Mucosa of descending colon (tissue), 3 donors: ENCODE measurements at regions not wholly inside any gene's neighbourhood (a gene's known extent, or its start where the extent isn't known, plus 50 kb on each side); places are given as distances from the start of the nearest gene placed in this dataset.

Experiments used
- ATAC-seq: fragments of 200-7000 bp; cut with Tn5 transposase; one replicate; pipeline ENCODE4 v1.9.1; 2020; ENCODE audit warnings: mild to moderate bottlenecking, moderate library complexity
- DNase-seq, 3 donors: peaks; one replicate each; pipeline ENCODE4 v3.0.0-alpha.2; 2020
- H3K36me3 ChIP-seq: fragments of 200-600 bp; one replicate; pipeline ENCODE4 v1.8.0; 2021; ENCODE audit warnings: low read depth, mild to moderate bottlenecking
- H3K4me1 ChIP-seq: fragments of 200-600 bp; one replicate; pipeline ENCODE4 v1.8.0; 2021; ENCODE audit warnings: low read depth, mild to moderate bottlenecking
- H3K4me3 ChIP-seq: fragments of 200-600 bp; one replicate; pipeline ENCODE4 v1.8.0; 2021; ENCODE audit warnings: mild to moderate bottlenecking
- H3K9me3 ChIP-seq: fragments of 200-600 bp; one replicate; pipeline ENCODE4 v1.8.0; 2021; ENCODE audit warnings: mild to moderate bottlenecking
- intact Hi-C, 2 donors: fragments of 100-400 bp; cut with DNase I in 1 of 2; cut with micrococcal nuclease in 1 of 2; formaldehyde crosslinking; loops; one replicate each; pipeline versions ENCODE4 v1.11.0 to v1.11.1; 2022; cut with DNase I, micrococcal nuclease
- TF ChIP-seq, protein P1 (sequence below): fragments of 200-600 bp; IDR thresholded peaks from one replicate; pipeline ENCODE4 v1.8.0; 2022; ENCODE audit warnings: antibody characterized with exemption, mild to moderate bottlenecking
- donor health status: DM: no; HTN: no; CAD: no; lungs with moderate emphysema.
- donor health status: DM: no; HTN: no; CAD: no.
- donor health status: DM: no; HTN: yes; CAD: no.

GRCh38 chr5:111933086-111933485 lies 176.1 kb upstream of the NREP start:
- DNase-seq (no peak), ATAC-seq (no peak)
- Histone ChIP-seq H3K4me3 (no peak overlapping the region), H3K4me1 (no peaks in the 10 kb centered on the region), H3K9me3 (no peaks in the 10 kb centered on the region), H3K36me3 (no peaks in the 10 kb centered on the region)
- TF ChIP-seq, protein P1, sequence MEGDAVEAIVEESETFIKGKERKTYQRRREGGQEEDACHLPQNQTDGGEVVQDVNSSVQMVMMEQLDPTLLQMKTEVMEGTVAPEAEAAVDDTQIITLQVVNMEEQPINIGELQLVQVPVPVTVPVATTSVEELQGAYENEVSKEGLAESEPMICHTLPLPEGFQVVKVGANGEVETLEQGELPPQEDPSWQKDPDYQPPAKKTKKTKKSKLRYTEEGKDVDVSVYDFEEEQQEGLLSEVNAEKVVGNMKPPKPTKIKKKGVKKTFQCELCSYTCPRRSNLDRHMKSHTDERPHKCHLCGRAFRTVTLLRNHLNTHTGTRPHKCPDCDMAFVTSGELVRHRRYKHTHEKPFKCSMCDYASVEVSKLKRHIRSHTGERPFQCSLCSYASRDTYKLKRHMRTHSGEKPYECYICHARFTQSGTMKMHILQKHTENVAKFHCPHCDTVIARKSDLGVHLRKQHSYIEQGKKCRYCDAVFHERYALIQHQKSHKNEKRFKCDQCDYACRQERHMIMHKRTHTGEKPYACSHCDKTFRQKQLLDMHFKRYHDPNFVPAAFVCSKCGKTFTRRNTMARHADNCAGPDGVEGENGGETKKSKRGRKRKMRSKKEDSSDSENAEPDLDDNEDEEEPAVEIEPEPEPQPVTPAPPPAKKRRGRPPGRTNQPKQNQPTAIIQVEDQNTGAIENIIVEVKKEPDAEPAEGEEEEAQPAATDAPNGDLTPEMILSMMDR, result no peak
- intact Hi-C loops, result no loop called here

DNA sequence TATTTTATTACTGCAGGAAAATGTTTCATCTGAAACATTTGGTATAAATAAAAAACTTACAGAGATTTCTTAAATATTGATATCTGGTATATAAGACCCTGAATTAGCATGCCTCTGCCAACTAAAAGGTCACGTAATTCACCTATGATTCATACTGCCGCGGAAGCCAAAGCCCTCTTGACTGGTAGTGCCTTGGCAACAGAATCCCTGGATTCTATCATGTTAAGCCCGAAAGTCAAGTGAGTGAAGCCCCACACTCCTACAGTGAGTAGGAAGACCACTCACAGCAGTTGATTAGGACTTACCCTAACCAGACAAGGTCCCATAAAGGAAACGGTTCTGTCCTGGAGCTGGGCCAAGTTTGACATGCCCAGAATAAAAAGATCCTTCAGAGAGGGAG lies 175.6 kb upstream of the NREP start:
- no peaks in the 10 kb centered on the region for H3K36me3 ChIP-seq
- ATAC-seq, result no peak
- H3K9me3 ChIP-seq, result no peaks in the 10 kb centered on the region
- intact Hi-C loops, result no loop called here
- DNase-seq, result no peak
- TF ChIP-seq, protein P1, result no peak
- H3K4me1 ChIP-seq, result no peaks in the 10 kb centered on the region
- H3K4me3 ChIP-seq, result no peak overlapping the region

DNA sequence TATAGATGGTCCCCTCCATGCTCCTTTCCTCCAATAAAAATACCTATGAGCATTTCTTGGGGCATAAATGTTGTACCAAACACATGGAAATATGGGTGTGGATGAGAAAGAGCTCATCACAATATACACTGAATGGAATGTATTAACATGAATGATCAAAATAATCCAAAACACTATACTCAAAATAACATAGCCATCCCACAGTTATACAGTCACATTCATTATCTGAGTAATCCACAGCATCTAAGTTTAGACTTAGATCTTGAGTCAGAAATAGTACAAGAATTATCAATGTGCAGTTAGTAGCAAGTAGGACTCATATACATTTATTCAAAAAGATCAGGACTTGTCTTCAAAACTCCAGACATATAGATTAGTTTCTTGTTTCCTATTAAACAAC lies 175.2 kb upstream of the NREP start:
- no peak for ATAC-seq
- Histone ChIP-seq H3K9me3 (no peaks in the 10 kb centered on the region), H3K4me3 (no peak overlapping the region), H3K4me1 (no peaks in the 10 kb centered on the region), H3K36me3 (no peaks in the 10 kb centered on the region)
- DNase-seq, result no peak
- intact Hi-C loops, result no loop called here
- TF ChIP-seq, protein P1, result no peak

GRCh38 chr5:111931655-111932054 lies 174.7 kb upstream of the NREP start:
- intact Hi-C loops, result no loop called here
- TF ChIP-seq, protein P1, result no peak
- Histone ChIP-seq H3K36me3 (no peaks in the 10 kb centered on the region), H3K9me3 (no peaks in the 10 kb centered on the region), H3K4me1 (no peaks in the 10 kb centered on the region), H3K4me3 (no peak overlapping the region)
- DNase-seq (no peak), ATAC-seq (no peak)

DNA sequence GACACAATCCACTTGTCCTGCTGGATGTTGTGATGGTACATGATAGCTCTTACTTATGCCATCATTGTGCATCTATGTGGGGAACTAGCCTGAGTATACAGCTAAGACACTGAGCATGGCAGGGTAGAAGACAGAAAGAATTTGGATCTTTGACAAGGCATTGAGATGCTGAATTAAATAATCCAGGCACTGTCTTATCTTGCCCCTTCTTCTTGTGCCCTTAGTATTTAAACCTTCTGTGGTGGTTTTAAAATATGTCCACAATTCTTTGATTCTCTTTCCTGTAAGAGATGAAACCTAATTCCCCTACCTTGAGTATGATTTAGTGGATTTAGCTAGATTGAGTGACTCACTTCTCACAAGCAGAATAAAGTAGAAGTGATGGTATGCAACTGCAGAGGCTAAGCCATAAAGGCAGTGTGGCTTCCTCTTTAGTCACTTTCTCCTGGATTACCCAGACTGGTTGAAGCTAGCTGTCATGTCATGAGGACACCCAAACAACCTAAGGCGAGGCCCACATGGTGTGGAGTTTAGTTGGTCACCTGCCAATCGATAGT lies 174.0 kb upstream of the NREP start:
- ATAC-seq (no peak), DNase-seq (no peak)
- Histone ChIP-seq H3K4me1 (no peaks in the 10 kb centered on the region), H3K36me3 (no peaks in the 10 kb centered on the region), H3K9me3 (no peaks in the 10 kb centered on the region), H3K4me3 (no peak overlapping the region)
- TF ChIP-seq, protein P1, result no peak
- intact Hi-C loops, result no loop called here

DNA sequence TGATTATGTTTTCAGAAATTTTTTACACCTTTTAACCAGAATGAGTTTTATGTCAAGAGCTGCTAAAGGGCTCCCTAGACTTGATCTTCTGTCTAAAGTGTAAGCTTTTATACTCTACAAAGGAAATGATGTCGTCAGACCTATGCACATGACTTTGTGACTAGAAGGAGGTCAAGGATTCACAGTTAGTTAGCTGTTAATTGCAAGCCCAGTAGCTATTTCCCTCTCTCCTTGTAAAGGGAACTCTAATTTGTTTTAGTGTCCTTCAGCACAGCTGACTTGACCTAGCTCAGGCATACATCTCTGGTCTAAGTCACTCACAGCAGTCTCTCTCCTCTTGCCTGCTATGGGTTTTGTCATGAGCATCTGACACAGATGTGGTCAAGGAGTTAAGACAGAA lies 173.5 kb upstream of the NREP start:
- H3K4me1 ChIP-seq, result no peaks in the 10 kb centered on the region
- no peak overlapping the region for H3K4me3 ChIP-seq
- no peaks in the 10 kb centered on the region for H3K36me3 ChIP-seq
- ATAC-seq, result no peak
- TF ChIP-seq, protein P1, result no peak
- DNase-seq, result no peak
- intact Hi-C loops, result no loop called here
- H3K9me3 ChIP-seq, result no peaks in the 10 kb centered on the region
